GM18858 (cell line): ENCODE measurements at regions not wholly inside any gene's neighbourhood (a gene's known extent, or its start where the extent isn't known, plus 50 kb on each side); places are given as distances from the start of the nearest gene placed in this dataset.

Source experiments
- ATAC-seq: cut with Tn5 transposase; IDR thresholded peaks from one replicate; pipeline ENCODE4 v1.9.1; 2021; ENCODE audit not compliant: unreplicated experiment

DNA sequence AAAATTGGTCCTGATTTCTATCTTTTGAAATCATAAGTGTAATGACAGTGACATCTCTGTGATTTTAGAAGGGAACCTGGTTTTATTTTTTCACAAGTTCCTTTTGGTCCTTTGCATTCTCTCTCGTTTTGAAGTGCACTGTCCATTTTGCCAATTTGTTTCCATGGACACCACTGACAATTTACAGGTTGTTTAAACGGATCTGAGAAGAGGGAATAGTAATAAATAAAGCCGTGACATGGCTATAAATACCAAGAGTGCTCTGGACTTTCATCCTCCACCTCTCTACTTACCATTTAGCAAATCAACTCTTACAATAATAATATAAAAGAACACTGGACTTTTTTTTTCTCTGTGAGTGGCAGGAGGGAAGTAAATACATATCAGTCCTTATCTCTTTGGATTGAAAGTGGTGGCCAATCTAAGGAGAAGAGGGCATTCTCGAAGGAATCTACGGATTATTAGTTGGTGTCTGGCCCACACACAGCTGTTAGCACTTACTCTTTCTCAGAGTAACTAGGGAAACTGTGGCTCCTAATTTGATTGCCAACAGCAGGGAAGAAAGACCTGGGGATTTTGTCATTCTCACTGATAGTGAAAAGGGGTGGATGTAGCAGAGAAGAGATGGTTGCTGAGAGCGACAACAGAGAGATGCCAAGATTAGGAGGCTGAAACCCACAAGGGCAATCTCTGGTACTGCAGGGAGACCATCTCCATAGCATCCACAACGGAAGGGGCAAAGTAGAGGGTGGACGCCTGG lies 108.7 kb upstream of the FSHR start:
- ATAC-seq, result no peak

DNA sequence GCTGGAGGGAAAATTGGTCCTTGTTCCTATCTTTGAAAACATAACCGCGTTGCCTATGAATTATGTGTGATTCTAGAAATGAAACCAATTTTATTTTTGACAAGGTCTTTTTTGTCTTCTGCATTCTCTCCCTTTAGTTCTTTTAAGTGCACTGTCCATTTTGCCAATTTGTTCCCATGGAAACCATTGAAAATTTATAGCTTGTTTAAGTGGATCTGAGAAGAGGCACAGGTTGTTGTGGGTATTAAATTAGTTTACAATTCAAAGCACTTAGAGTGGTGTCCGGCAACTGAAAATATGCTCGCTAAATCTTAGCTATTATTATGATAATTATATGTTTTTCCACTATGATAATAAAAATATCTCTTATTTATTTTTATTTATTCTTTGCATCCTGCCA lies 107.5 kb upstream of the FSHR start:
- ATAC-seq, result no peak

DNA sequence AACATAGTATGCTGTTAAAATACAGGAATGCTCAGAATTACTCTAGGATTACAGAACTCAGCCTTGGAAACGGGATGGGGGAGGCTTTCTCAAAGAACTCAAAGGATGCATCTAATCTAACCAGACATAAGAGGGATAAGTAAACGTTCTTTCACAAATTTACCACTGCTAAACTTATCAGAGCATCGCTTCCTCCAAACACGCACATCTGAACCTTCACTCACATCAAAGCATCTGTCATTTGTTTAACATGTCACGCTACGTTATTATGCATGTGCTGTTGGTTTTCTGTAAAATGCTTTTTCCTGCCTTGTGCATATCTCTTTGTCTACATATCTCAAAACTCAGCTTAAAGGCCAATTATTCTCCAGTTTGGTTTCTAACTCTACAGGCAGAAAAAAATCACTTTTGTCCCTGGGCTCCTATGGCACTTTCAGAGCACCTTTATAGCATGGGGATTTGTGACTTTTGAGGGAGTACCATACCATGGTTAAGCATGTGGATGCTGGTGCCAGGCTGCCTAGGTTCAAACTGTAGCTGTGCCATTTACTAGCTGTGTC lies 106.7 kb upstream of the FSHR start:
- no peak for ATAC-seq

DNA sequence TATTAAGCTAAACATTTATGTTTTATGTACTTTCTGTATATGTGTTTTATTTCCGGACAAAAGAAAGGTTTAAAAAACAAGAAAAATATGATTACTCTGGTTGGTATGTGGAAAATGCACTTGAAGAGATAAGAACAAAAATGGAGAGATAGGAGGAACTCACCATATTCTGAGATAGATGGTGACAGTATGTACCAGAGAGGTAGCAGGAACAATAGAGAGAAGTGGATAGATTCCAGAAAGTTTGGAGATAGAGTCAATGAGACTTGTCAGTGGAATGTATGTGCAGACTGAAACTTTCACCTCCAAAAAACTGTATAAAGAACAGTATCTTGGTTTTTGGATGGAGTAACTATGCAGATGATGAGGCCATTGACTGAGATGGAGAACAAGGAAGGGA lies 105.6 kb upstream of the FSHR start:
- no peak for ATAC-seq

DNA sequence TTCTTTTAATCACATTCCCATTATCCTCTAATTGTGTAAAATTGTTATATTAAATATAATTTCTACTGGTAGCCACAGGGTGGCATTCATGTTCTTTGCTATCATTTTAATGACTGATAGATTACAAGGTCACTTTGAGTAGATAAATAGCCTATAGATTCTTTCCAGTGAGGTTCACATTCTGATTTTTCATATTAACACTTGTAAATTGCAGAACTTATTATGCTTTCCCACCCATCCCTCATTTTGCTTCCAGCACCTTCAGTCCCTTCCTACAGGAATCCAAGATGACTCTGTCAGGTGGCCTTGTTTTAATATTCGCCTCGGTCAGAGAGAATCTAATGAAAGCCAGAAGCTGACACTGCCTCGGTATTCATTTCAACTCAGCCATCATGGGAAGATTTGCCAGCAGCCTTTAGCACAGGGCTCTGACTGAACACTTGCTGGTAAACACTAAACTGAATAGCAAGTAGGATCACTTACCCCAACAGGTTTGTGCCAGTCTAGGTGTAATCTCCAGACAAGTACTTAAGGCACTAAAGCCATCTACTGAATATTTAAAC lies 101.2 kb upstream of the FSHR start:
- no peak for ATAC-seq

DNA sequence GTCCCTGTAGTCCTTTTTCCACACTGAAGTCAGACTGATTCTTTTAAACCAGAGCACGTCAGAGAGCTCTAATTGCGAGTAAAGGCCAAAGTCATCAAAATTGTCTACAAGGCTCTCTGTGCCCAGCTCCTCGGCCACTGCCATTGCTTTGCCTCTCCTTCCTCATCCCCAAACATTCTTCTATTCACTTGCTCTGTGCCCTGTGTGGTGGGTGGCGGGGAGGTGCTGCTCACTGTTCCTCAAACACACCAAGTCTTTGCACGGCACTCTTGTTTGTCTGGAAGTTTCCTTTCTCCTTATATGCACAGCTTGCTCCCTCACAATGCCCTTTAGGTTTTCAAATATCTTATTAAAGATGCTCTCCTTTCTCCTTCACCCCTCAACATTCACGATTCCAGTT lies 100.1 kb upstream of the FSHR start:
- ATAC-seq, result no peak

DNA sequence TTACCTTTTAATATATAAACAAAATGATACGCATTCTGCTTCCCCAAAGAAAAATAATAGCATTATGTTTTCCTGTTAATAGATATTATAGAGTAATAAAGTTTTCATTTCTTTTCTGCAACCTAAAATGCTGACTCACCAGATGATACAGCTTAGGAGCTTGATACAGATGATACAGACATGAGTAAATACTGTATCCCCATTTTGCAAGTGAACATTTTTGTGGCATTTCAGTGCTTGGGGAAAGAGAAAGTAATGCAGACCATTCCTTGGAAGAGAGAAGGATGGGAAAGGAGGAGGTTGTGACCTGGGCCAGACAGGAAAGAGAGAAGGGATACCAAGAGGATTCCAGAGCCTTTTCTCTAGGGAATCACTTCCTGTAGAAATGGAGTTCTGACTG lies 97.5 kb upstream of the FSHR start:
- no peak for ATAC-seq

DNA sequence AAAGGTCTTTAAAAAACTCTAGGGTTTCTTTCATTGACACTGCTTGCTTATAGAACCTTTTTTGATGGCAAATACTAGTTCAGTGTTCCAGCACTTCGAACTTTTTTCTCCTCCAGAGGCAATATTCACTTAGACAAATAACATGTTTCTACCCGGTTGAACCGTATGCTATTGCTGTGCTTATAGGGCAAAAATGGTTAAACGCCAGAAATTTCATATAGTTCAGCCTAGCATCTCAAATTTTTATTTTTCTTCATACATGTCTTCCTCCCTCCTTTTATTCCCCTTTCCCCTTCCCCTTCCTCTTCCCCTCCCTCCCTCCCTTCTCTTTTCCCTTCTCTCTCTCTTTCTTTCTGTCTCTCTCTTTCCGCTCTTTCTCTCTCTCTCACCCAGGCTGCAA lies 96.9 kb upstream of the FSHR start:
- ATAC-seq, result no peak

DNA sequence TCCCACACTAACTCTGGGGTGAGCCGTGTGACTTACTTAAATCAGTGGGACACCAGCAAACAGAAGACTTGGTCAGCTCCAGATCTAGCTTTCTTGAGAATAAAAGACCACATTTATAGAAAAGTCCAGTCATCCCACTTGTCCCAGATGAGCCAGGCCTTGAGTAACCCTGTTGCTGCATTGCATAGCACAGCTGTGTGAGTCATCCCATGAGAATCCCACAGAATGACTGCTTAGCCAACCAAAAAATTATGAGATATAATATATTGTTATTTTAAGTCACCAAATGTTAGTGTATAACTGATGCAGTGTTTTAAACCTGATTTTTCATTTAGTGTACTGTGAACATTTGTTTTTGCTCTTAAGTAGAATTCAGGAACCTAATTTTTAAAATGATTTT lies 94.2 kb upstream of the FSHR start:
- ATAC-seq, result no peak

DNA sequence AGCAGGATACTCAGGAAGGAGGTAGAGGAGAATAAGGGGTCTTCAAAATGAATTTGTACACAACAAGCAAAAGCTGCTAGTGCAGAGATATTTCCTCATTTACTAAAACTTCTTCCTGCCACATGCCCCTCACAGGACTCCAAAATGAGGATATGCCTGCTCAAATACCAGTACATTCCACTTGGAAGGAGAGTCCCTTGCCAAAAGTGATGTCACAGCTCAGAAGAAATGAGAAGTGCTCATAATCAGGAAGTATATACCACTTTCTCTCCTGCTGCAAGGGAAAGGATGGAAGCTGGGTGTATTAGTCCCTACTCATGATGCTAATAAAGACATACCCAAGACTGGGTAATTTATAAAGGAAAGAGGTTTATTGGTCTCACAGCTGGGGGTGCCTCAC lies 87.7 kb upstream of the FSHR start:
- no peak for ATAC-seq

DNA sequence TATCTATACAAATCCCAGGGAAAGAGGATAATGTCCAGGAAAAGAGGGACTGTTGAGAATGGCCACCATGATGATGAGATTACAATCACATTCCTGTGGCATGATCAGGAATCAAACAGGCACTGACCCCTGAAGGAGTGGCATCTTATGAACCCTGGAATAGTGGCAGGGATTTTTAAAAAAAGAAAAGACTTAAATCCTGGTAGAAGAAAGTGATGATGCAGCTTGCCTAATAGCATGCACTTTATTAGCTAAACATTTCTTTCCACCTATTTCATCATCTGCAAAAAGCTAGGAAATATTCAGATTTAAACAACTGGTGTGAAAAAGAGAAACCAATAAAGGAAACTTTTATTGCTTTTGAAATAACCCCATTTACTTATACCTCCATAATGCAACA lies 87.2 kb upstream of the FSHR start:
- ATAC-seq, result no peak

DNA sequence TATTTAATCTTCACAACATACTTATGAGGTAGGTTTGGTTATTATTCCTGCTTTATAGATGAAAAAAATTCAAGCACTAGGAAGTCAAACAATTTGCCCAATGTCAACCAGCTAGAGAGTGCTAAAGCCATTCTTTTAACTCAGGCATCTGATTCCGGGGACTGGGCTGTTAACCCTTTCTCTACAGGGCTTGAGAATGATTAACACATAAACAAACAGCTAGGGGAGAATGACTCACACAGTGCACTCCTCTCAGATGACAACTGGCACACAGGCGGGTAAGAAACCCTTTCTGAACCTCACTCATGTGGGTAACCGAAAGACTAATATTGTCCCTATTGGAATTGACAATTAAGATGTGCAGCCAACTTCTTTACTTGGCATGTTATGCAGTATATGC lies 86.3 kb upstream of the FSHR start:
- no peak for ATAC-seq

DNA sequence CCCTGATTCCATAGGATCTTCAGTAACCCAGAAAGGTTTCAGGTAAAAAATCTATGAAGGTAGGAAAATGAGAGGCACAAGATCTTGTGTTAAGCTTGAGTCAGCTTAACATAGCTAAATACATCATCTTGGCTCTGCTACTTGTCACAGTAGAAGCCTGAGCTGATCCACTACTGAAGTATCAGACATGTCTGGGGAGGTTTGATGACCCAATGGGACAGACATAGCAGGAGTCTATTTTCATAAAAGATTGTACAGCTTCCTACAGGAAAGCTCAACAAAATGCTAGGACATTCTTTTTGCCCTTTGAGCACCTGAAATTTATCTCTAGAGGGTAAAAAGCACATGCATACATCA lies 84.3 kb upstream of the FSHR start:
- ATAC-seq, result no peak

DNA sequence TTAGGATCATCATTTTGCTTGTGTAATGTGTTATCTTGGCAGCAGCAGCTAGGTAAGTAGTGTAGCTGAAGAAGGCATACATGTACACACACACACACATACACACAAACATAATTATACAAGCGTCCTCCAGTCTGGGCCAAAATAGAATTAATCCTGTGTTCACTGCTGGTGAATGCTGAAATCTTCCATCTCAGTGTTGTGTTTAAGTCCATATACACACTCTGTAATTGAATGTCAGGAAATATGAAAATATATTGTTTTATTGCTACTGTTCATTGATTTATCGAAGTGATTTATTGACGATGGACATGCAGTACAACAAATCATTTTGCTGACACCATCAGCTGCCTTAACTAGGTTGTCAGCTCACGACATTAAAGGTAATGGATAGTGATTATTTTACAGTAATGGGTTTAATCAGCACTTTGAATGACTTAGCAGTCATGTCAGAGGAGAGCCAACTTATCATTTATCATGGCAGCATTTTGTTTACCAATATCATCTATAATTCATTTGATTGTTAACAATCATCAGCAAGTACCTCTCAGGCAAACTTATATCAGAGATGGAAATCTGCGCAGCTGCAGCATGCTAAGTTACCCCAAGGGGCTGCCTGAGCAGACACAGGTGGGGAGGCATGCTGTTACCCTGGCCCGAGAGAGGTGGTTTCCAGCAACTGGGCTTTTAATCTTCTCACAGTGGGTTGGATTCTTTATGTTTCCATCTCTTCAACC lies 83.7 kb upstream of the FSHR start:
- no peak for ATAC-seq

DNA sequence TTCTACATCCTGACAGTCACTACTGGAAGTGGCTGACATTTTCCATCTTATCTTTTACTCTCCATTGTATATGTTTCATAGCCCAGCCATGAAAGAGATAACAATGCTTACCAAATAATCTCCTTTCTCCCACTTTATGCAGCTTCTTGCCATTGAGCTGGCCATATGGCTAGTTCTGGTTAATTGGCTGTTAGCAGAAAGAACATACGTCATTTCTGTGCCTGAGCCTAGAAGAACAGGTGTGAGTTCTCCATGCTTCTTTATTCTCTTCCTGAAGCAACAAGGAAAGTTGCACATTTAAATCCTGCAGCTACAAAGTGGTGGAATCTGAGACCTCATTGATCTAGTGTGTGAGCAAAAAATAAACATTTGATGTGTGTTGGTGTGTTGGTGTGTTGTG lies 82.0 kb upstream of the FSHR start:
- no peak for ATAC-seq

DNA sequence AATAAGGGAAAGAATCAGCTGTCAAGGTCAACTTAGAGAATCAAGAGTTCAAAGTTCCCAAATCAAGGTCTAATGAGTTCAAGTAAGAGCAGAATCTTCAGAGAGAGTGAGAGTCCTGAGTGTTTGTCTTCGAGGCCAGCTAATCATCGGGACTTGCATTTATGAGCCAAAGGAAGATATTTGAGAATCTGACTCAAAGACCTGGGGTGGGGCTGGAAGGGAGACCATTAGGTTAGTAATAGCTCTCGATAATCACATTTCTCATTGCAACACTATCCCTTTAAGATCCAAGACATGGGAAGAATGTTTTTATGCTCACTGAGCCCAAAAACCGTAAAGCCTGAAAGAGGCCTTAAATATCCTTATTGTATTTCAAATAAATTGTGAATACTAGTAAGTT lies 72.0 kb upstream of the FSHR start:
- no peak for ATAC-seq

DNA sequence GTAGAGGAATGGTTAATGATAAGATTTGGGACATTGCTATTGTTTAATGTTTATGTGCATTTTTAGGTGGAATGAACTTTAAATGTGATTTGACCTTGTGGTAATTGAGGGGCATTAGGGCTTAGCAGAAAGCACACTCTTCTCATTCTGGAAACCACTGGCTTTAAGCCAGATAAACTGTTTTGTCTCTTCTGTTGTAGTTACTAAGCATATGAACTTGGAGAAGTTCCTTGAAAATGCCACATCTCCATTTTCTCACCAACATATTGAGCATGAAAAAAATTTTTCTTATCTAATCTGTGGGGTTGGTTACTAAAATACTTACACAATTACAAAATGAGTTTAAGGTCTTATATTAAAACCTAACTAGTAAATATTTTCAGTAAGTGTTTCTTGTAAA lies 70.8 kb upstream of the FSHR start:
- ATAC-seq, result no peak

DNA sequence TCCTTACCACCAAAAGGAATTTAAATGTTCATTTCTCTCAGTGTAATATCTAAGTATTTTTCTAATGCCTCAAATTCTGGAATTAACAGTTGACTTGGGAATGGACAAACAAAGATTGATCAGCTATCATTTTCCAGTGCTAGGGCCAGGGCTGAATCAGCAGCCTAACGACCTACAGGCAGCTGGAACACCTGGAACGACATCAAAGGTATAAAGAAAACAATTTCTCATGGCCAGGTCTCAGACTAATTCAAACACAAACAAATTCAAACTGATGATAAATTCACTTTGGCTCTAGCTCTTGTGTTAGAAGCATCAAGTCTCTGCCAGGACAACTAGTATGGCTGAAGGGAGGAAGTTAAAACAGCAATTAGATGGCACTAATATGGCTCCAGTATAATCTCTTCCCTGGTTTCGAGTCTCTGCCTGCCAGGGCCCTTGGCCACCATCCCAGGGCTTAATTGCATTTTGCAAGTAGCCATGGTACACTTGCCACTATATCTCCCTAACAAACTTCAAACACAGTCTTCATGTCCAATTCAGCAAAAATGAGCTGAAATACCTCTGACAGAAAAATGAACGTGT lies 70.2 kb upstream of the FSHR start:
- no peak for ATAC-seq

DNA sequence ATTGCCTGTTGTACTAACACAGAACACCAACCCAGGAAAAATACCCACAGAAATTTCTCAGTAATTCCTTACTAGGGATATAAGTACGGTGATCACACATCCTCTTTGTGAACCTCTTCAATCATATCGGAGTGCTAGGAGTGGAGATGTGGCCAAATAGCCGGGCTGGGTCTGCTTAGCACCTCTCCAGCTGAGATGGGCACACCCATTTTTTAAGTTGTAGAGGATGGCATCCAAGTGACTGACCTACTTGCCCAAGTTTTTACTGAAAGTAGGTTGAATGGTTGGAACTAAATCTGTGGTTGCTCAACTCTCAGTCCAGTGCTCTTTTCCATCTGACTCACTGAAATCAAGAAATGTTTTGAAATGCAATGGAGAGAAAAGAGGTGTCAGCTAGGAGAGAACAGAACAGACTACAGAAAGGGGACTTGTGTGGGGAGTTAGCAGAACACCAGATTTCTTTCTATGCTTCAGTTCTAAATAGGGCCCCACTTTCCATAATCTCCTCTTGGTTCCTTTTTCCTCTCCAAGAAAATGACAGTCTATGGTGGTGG lies 68.7 kb upstream of the FSHR start:
- no peak for ATAC-seq

DNA sequence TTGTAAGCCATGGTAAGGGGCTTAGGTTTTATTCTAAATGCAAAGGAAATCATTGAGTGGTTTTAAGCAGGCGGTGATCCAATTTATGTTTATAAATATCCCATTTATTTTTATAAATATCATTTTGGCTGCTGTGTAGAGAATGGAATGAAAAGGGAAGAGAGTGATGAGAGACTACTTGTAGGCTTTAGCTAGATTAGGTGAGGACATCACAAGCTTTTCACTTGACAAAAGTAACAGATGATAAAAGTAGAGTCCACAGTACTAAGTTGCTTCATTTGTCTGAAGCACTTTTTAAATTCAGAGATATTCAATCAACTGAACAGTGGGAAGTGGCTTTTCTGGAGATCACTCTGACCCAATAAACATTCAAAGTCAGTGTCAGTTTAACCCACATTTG lies 65.4 kb upstream of the FSHR start:
- no peak for ATAC-seq

DNA sequence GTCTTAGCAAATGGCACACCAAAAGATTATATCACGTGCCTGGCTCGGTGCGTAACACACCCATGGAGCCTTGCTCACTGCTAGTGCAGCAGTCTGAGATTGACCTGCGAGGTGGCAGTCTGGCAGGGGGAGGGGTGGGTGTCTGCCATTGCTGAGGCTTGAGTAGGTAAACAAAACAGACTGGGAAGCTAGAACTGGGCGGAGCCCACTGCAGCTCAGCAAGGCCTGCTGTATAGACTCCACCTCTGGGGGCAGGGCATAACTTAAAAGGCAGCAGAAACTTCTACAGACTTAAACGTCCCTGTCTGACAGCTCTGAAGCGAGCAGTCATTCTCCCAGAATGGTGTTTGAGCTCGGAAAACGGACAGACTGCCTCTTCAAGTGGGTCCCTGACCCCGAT lies 55.9 kb upstream of the FSHR start:
- ATAC-seq, result no peak

DNA sequence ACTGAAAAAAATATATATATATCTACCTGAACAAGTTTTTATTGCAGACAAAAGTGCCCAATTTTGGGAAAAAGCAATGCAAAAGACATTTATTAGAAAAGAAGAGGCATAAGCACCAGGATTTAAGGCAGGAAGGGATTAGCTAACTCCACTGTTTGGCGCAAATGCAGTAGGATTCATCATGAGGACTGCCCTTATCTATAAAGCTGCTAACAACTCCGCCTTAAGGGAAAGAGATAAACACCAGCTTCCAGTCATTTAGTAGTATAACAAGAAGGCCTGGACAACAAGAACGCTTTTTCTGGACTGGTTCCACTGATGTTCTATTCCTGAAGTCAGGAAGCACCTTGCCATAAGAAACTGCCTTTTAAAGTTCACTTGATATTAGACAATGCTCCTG lies 52.9 kb upstream of the FSHR start:
- no peak for ATAC-seq
